Osteoblast (primary cell): ENCODE measurements at regions not wholly inside any gene's neighbourhood (a gene's known extent, or its start where the extent isn't known, plus 50 kb on each side); places are given as distances from the start of the nearest gene placed in this dataset.

Experiments used
- DNase-seq: peaks from one replicate; pipeline ENCODE4 v3.0.0; 2011; ENCODE audit warnings: low spot score, mixed read lengths; ENCODE audit not compliant: insufficient read length; ENCODE audit errors: missing footprints
- H2AFZ ChIP-seq: 2 replicates; pipeline ENCODE4 v1.6.0; 2011; ENCODE audit warnings: mild to moderate bottlenecking, low read length
- H3K27ac ChIP-seq: 2 replicates; pipeline ENCODE4 v1.5.1; 2011; ENCODE audit warnings: mild to moderate bottlenecking, low read depth, low read length, moderate library complexity
- H3K27me3 ChIP-seq: 2 replicates; pipeline ENCODE4 v1.6.0; 2012; ENCODE audit warnings: mild to moderate bottlenecking, control low read depth, inconsistent platforms, low read length, moderate library complexity; ENCODE audit not compliant: insufficient read depth
- H3K36me3 ChIP-seq: 2 replicates; pipeline ENCODE4 v1.5.1; 2011; ENCODE audit warnings: mild to moderate bottlenecking, low read length, control low read depth, moderate library complexity; ENCODE audit not compliant: insufficient read depth
- H3K4me1 ChIP-seq: 2 replicates; pipeline ENCODE4 v1.5.1; 2011; ENCODE audit warnings: mild to moderate bottlenecking, low read length, control low read depth, moderate library complexity; ENCODE audit not compliant: insufficient read depth
- H3K4me2 ChIP-seq: 2 replicates; pipeline ENCODE4 v1.6.0; 2011; ENCODE audit warnings: mild to moderate bottlenecking, low read length; ENCODE audit not compliant: insufficient read depth
- H3K4me3 ChIP-seq: fragments of 200-600 bp; sonication (generic); 3 replicates; pipeline ENCODE4 v1.5.1; 2012; ENCODE audit warnings: mild to moderate bottlenecking, low read length, inconsistent platforms; ENCODE audit not compliant: insufficient read depth
- H3K79me2 ChIP-seq: 2 replicates; pipeline ENCODE4 v1.6.0; 2012; ENCODE audit warnings: mild to moderate bottlenecking, low read length, control low read depth, inconsistent platforms; ENCODE audit not compliant: insufficient read depth
- H3K9me3 ChIP-seq: 2 replicates; pipeline ENCODE4 v1.5.1; 2011; ENCODE audit warnings: low read depth, low read length, control low read depth
- H4K20me1 ChIP-seq: 2 replicates; pipeline ENCODE4 v1.6.0; 2012; ENCODE audit warnings: mild to moderate bottlenecking, low read length, control low read depth; ENCODE audit not compliant: insufficient read depth
- CTCF ChIP-seq: IDR thresholded peaks from 2 replicates; pipeline ENCODE4 v1.5.1; 2011; ENCODE audit warnings: mild to moderate bottlenecking, low read depth, low read length, moderate library complexity; ENCODE audit errors: extremely low read depth

- no peak for TF ChIP-seq CTCF
- Histone ChIP-seq H2AFZ (no peak overlapping the region), H3K36me3 (no peaks in the 10 kb centered on the region), H4K20me1 (no peaks in the 10 kb centered on the region), H3K4me3 (no peak overlapping the region), H3K27ac (no peak overlapping the region), H3K4me1 (peaks cover 8% of the 10 kb centered on the region), H3K9me3 (no peaks in the 10 kb centered on the region), H3K4me2 (no peak overlapping the region), H3K27me3 (no peaks in the 10 kb centered on the region), H3K79me2 (no peaks in the 10 kb centered on the region)
- no peak for DNase-seq
These were observed 124.8 kb downstream of the CD164 start for GRCh38 chr6:109257494-109257893.

- no peak for DNase-seq
- Histone ChIP-seq H3K27me3 (no peaks in the 10 kb centered on the region), H4K20me1 (no peaks in the 10 kb centered on the region), H3K4me1 (peaks cover 8% of the 10 kb centered on the region), H3K79me2 (no peaks in the 10 kb centered on the region), H3K9me3 (no peaks in the 10 kb centered on the region), H3K4me2 (no peak overlapping the region), H3K4me3 (no peak overlapping the region), H2AFZ (no peak overlapping the region), H3K36me3 (no peaks in the 10 kb centered on the region), H3K27ac (no peak overlapping the region)
- no peak for TF ChIP-seq CTCF
These were observed 126.2 kb downstream of the CD164 start for GRCh38 chr6:109255946-109256640.

- H3K27me3 ChIP-seq, result no peaks in the 10 kb centered on the region
- H3K27ac ChIP-seq, result no peak overlapping the region
- H3K4me1 ChIP-seq, result peaks cover under 1% of the 10 kb centered on the region
- TF ChIP-seq CTCF, result no peak
- H2AFZ ChIP-seq, result no peak overlapping the region
- no peak overlapping the region for H3K4me3 ChIP-seq
- H3K79me2 ChIP-seq, result no peaks in the 10 kb centered on the region
- H3K36me3 ChIP-seq, result no peaks in the 10 kb centered on the region
- H3K9me3 ChIP-seq, result no peaks in the 10 kb centered on the region
- no peak overlapping the region for H3K4me2 ChIP-seq
- DNase-seq, result no peak
- no peaks in the 10 kb centered on the region for H4K20me1 ChIP-seq
These were observed 127.2 kb downstream of the CD164 start for GRCh38 chr6:109255087-109255486.

GRCh38 chr6:109253366-109253765 is 128.9 kb downstream of the CD164 start:
- Histone ChIP-seq H3K4me3 (no peak overlapping the region), H3K4me2 (no peak overlapping the region), H3K79me2 (no peaks in the 10 kb centered on the region), H3K36me3 (no peaks in the 10 kb centered on the region), H2AFZ (no peak overlapping the region), H4K20me1 (no peaks in the 10 kb centered on the region), H3K9me3 (no peaks in the 10 kb centered on the region), H3K4me1 (no peaks in the 10 kb centered on the region), H3K27me3 (no peaks in the 10 kb centered on the region), H3K27ac (no peak overlapping the region)
- DNase-seq, result peak; percentile 62
- TF ChIP-seq CTCF, result no peak
